D341Med (cell line): ENCODE measurements at regions not wholly inside any gene's neighbourhood (a gene's known extent, or its start where the extent isn't known, plus 50 kb on each side); places are given as distances from the start of the nearest gene placed in this dataset.
"Not testable (repeated sequence)": the region's sequence is repeated elsewhere in the genome, so short reads cannot be mapped to it uniquely, and the experiment has no call there.

Experiments used
- DNase-seq: peaks from one replicate; pipeline ENCODE4 v3.0.0; 2012; ENCODE audit warnings: low spot score

GRCh38 chr7:156063241-156063810, 251.1 kb upstream of the SHH start:
- no peak for DNase-seq

GRCh38 chr7:156062286-156062685, 250.0 kb upstream of the SHH start:
- DNase-seq = no peak

GRCh38 chr7:156061689-156062255, 249.5 kb upstream of the SHH start:
- DNase-seq = no peak

GRCh38 chr7:156060925-156061324, 248.7 kb upstream of the SHH start:
- DNase-seq = no peak

- DNase-seq = no peak
These were observed 247.1 kb upstream of the SHH start for GRCh38 chr7:156059369-156059768.

- DNase-seq = no peak
These were observed 246.0 kb upstream of the SHH start for GRCh38 chr7:156058248-156058647.

GRCh38 chr7:156056534-156056933, 244.3 kb upstream of the SHH start:
- DNase-seq = no peak

GRCh38 chr7:156055206-156055822, 243.1 kb upstream of the SHH start:
- DNase-seq = no peak

GRCh38 chr7:156051884-156052283, 239.6 kb upstream of the SHH start:
- DNase-seq = no peak

- DNase-seq = no peak
These were observed 238.6 kb upstream of the SHH start for GRCh38 chr7:156050636-156051569.

- DNase-seq = no peak
These were observed 237.1 kb upstream of the SHH start for GRCh38 chr7:156049366-156049765.

GRCh38 chr7:156046031-156046560, 233.8 kb upstream of the SHH start:
- no peak for DNase-seq

- DNase-seq = no peak
These were observed 231.3 kb upstream of the SHH start for GRCh38 chr7:156043416-156044178.

GRCh38 chr7:156041398-156041797, 229.1 kb upstream of the SHH start:
- DNase-seq = no peak

- DNase-seq = no peak
These were observed 227.9 kb upstream of the SHH start for GRCh38 chr7:156039971-156040677.

- DNase-seq = no peak
These were observed 226.9 kb upstream of the SHH start for GRCh38 chr7:156039194-156039593.

- DNase-seq = no peak
These were observed 226.1 kb upstream of the SHH start for GRCh38 chr7:156038345-156038744.

GRCh38 chr7:156036153-156036552, 223.9 kb upstream of the SHH start:
- DNase-seq = no peak

GRCh38 chr7:156035387-156035786, 223.1 kb upstream of the SHH start:
- DNase-seq = not testable (repeated sequence)

- no peak for DNase-seq
These were observed 222.1 kb upstream of the SHH start for GRCh38 chr7:156034397-156034796.

GRCh38 chr7:156032973-156033372, 220.7 kb upstream of the SHH start:
- DNase-seq = no peak
